CD4-positive, alpha-beta memory T cell (primary cell): ENCODE measurements at regions not wholly inside any gene's neighbourhood (a gene's known extent, or its start where the extent isn't known, plus 50 kb on each side); places are given as distances from the start of the nearest gene placed in this dataset.

ENCODE experiments used
- CTCF ChIA-PET: fragments of 350-600 bp; sonication (Branson Sonifier 250); formaldehyde crosslinking; loops from one replicate; lab custom pipeline; 2021; ENCODE audit warnings: inconsistent platforms; ENCODE audit not compliant: partially characterized antibody; lab: Charles Lee
- POLR2A ChIA-PET: fragments of 350-600 bp; sonication (Branson Sonifier 250); formaldehyde crosslinking; loops from one replicate; lab custom pipeline; 2021; ENCODE audit not compliant: partially characterized antibody; lab: Charles Lee
- DNase-seq, 5 donors: peaks; one replicate each; pipeline versions ENCODE4 v3.0.0 to v3.0.0-alpha.2; 2020 to 2022; ENCODE audit warnings: mixed read lengths in 1 of 5
- H3K27ac ChIP-seq: one replicate; pipeline ENCODE4 v1.7.0; 2013; ENCODE audit warnings: low read depth, low read length
- H3K27me3 ChIP-seq: 2 replicates; pipeline ENCODE4 v1.7.0; 2013; ENCODE audit warnings: mild to moderate bottlenecking, low read length, moderate library complexity; ENCODE audit not compliant: insufficient read depth
- H3K36me3 ChIP-seq: 2 replicates; pipeline ENCODE4 v1.7.0; 2013; ENCODE audit warnings: mild to moderate bottlenecking, low read length, moderate library complexity; ENCODE audit not compliant: insufficient read depth
- H3K4me1 ChIP-seq: 2 replicates; pipeline ENCODE4 v1.7.0; 2013; ENCODE audit warnings: mild to moderate bottlenecking, low read length, moderate library complexity; ENCODE audit not compliant: insufficient read depth
- H3K4me3 ChIP-seq, 2 donors: one replicate each; pipeline ENCODE4 v1.7.0; 2013; ENCODE audit warnings: low read length in 2 of 2, mild to moderate bottlenecking in 1 of 2
- H3K9me3 ChIP-seq, 2 donors: one replicate each; pipeline ENCODE4 v1.7.0; 2013; ENCODE audit warnings: low read length in 2 of 2, control low read depth in 1 of 2; ENCODE audit not compliant: control insufficient read depth in 1 of 2
- H3K27ac Mint-ChIP-seq, 7 donors: one replicate each; pipeline ENCODE4 v1.8.0; 2020 to 2021; ENCODE audit warnings: mixed read lengths in 7 of 7, mild to moderate bottlenecking in 6 of 7, inconsistent platforms in 3 of 7, moderate library complexity in 3 of 7
- H3K27me3 Mint-ChIP-seq, 2 donors: one replicate each; pipeline ENCODE4 v1.8.0; 2020 to 2021; ENCODE audit warnings: mixed read lengths in 2 of 2
- H3K36me3 Mint-ChIP-seq, 2 donors: one replicate each; pipeline ENCODE4 v1.8.0; 2020 to 2021; ENCODE audit warnings: mixed read lengths in 2 of 2, inconsistent platforms in 1 of 2, mild to moderate bottlenecking in 1 of 2
- H3K4me1 Mint-ChIP-seq, 4 donors: one replicate each; pipeline ENCODE4 v1.8.0; 2020 to 2021; ENCODE audit warnings: mixed read lengths in 4 of 4, mild to moderate bottlenecking in 1 of 4
- H3K4me3 Mint-ChIP-seq, 8 donors: one replicate each; pipeline ENCODE4 v1.8.0; 2020 to 2021; ENCODE audit warnings: mixed read lengths in 8 of 8, mild to moderate bottlenecking in 7 of 8, moderate library complexity in 6 of 8, inconsistent platforms in 3 of 8
- H3K9me3 Mint-ChIP-seq, 8 donors: one replicate each; pipeline ENCODE4 v1.8.0; 2020 to 2021; ENCODE audit warnings: mixed read lengths in 8 of 8, mild to moderate bottlenecking in 5 of 8, inconsistent platforms in 3 of 8, moderate library complexity in 1 of 8
- intact Hi-C: fragments of 100-400 bp; cut with micrococcal nuclease; formaldehyde crosslinking; loops from one replicate; pipeline ENCODE4 v1.15.1; 2023

- H3K4me1 ChIP-seq = no peaks in the 10 kb centered on the region
- ChIA-PET POLR2A (no interaction called here), CTCF (no interaction called here)
- H3K9me3 ChIP-seq = no peaks in the 10 kb centered on the region
- H3K4me3 ChIP-seq = no peak overlapping the region
- no peak overlapping the region for H3K27ac ChIP-seq
- no peak overlapping the region for H3K4me3 Mint-ChIP-seq
- no peak for DNase-seq
- H3K36me3 ChIP-seq = no peaks in the 10 kb centered on the region
- no peaks in the 10 kb centered on the region for H3K27me3 Mint-ChIP-seq
- peaks cover 3 to 6% (median 3%) of the 10 kb centered on the region in 8 donors for H3K9me3 Mint-ChIP-seq
- no peaks in the 10 kb centered on the region for H3K27me3 ChIP-seq
- no peaks in the 10 kb centered on the region for H3K36me3 Mint-ChIP-seq
- H3K27ac Mint-ChIP-seq = no peak overlapping the region
- no peaks in the 10 kb centered on the region for H3K4me1 Mint-ChIP-seq
- intact Hi-C loops = no loop called here
Measured at GRCh38 chr1:104064399-104064798, 314.7 kb downstream of the AMY1C start.

- Mint-ChIP-seq H3K4me3 (peak overlapping the region in 1 of 8 donors; percentile 52), H3K9me3 (peaks cover 2 to 11% (median 7%) of the 10 kb centered on the region in 8 donors), H3K27me3 (no peaks in the 10 kb centered on the region), H3K27ac (no peak overlapping the region), H3K4me1 (no peaks in the 10 kb centered on the region), H3K36me3 (no peaks in the 10 kb centered on the region)
- Histone ChIP-seq H3K27me3 (no peaks in the 10 kb centered on the region), H3K9me3 (no peaks in the 10 kb centered on the region), H3K4me3 (no peak overlapping the region), H3K36me3 (no peaks in the 10 kb centered on the region), H3K27ac (no peak overlapping the region), H3K4me1 (no peaks in the 10 kb centered on the region)
- intact Hi-C loops = no loop called here
- ChIA-PET CTCF (no interaction called here), POLR2A (no interaction called here)
- DNase-seq = no peak
Measured at GRCh38 chr1:104072915-104073371, 323.2 kb downstream of the AMY1C start.

GRCh38 chr1:104073463-104073902, 323.8 kb downstream of the AMY1C start:
- Mint-ChIP-seq H3K36me3 (no peaks in the 10 kb centered on the region), H3K27ac (peak overlapping the region in 1 of 7 donors; percentile 44), H3K27me3 (no peaks in the 10 kb centered on the region), H3K4me3 (peak overlapping the region in 2 of 8 donors; percentile 20 to 53), H3K9me3 (peaks cover 0 to 10% (median 7%) of the 10 kb centered on the region in 8 donors), H3K4me1 (no peaks in the 10 kb centered on the region)
- intact Hi-C loops = no loop called here
- no peaks in the 10 kb centered on the region for H3K9me3 ChIP-seq
- H3K27me3 ChIP-seq = no peaks in the 10 kb centered on the region
- ChIA-PET POLR2A (no interaction called here), CTCF (no interaction called here)
- no peak overlapping the region for H3K4me3 ChIP-seq
- peak in 1 of 5 donors; percentile 34 for DNase-seq
- H3K4me1 ChIP-seq = no peaks in the 10 kb centered on the region
- H3K36me3 ChIP-seq = no peaks in the 10 kb centered on the region
- no peak overlapping the region for H3K27ac ChIP-seq

- no peaks in the 10 kb centered on the region for H3K4me1 Mint-ChIP-seq
- POLR2A ChIA-PET = no interaction called here
Measured at GRCh38 chr1:104082221-104082620, 332.5 kb downstream of the AMY1C start.

GRCh38 chr1:104084380-104084779, 334.7 kb downstream of the AMY1C start:
- no peaks in the 10 kb centered on the region for H3K36me3 ChIP-seq
- Mint-ChIP-seq H3K9me3 (peaks cover 0 to 7% (median 2%) of the 10 kb centered on the region in 8 donors), H3K36me3 (no peaks in the 10 kb centered on the region), H3K4me1 (no peaks in the 10 kb centered on the region), H3K27ac (no peak overlapping the region), H3K27me3 (no peaks in the 10 kb centered on the region), H3K4me3 (no peak overlapping the region)
- H3K27ac ChIP-seq = no peak overlapping the region
- no peaks in the 10 kb centered on the region for H3K9me3 ChIP-seq
- POLR2A ChIA-PET = no interaction called here
- CTCF ChIA-PET = no interaction called here
- no peak overlapping the region for H3K4me3 ChIP-seq
- intact Hi-C loops = no loop called here
- no peaks in the 10 kb centered on the region for H3K4me1 ChIP-seq
- DNase-seq = no peak
- no peaks in the 10 kb centered on the region for H3K27me3 ChIP-seq

More at GRCh38 chr1:104082221-104082620, 332.5 kb downstream of the AMY1C start:
- Histone ChIP-seq H3K4me1 (no peaks in the 10 kb centered on the region), H3K27ac (no peak overlapping the region), H3K9me3 (no peaks in the 10 kb centered on the region), H3K36me3 (no peaks in the 10 kb centered on the region), H3K4me3 (no peak overlapping the region), H3K27me3 (no peaks in the 10 kb centered on the region)
- no peaks in the 10 kb centered on the region for H3K27me3 Mint-ChIP-seq
- H3K27ac Mint-ChIP-seq = no peak overlapping the region
- intact Hi-C loops = no loop called here
- no peak overlapping the region for H3K4me3 Mint-ChIP-seq
- no peak for DNase-seq
- CTCF ChIA-PET = no interaction called here
- peaks cover 0 to 7% (median under 1%) of the 10 kb centered on the region in 8 donors for H3K9me3 Mint-ChIP-seq
- H3K36me3 Mint-ChIP-seq = no peaks in the 10 kb centered on the region

GRCh38 chr1:104092698-104093097, 343.0 kb downstream of the AMY1C start:
- Histone ChIP-seq H3K27me3 (no peaks in the 10 kb centered on the region), H3K36me3 (no peaks in the 10 kb centered on the region), H3K4me3 (no peak overlapping the region), H3K27ac (no peak overlapping the region), H3K9me3 (no peaks in the 10 kb centered on the region), H3K4me1 (no peaks in the 10 kb centered on the region)
- Mint-ChIP-seq H3K27me3 (no peaks in the 10 kb centered on the region), H3K27ac (no peak overlapping the region), H3K9me3 (peaks cover 0 to 27% (median 4%) of the 10 kb centered on the region in 8 donors), H3K36me3 (no peaks in the 10 kb centered on the region), H3K4me3 (no peak overlapping the region), H3K4me1 (no peaks in the 10 kb centered on the region)
- ChIA-PET CTCF (no interaction called here), POLR2A (no interaction called here)
- DNase-seq = no peak
- intact Hi-C loops = no loop called here

- Mint-ChIP-seq H3K9me3 (peaks cover 0 to 14% (median 4%) of the 10 kb centered on the region in 8 donors), H3K4me1 (no peaks in the 10 kb centered on the region), H3K36me3 (no peaks in the 10 kb centered on the region), H3K27ac (no peak overlapping the region), H3K4me3 (no peak overlapping the region), H3K27me3 (no peaks in the 10 kb centered on the region)
- H3K9me3 ChIP-seq = no peaks in the 10 kb centered on the region
- no peak for DNase-seq
- no peaks in the 10 kb centered on the region for H3K27me3 ChIP-seq
- H3K36me3 ChIP-seq = no peaks in the 10 kb centered on the region
- CTCF ChIA-PET = no interaction called here
- POLR2A ChIA-PET = no interaction called here
- H3K4me3 ChIP-seq = no peak overlapping the region
- no peaks in the 10 kb centered on the region for H3K4me1 ChIP-seq
- no peak overlapping the region for H3K27ac ChIP-seq
- intact Hi-C loops = no loop called here
Measured at GRCh38 chr1:104098837-104099236, 349.1 kb downstream of the AMY1C start.

- intact Hi-C loops = no loop called here
- CTCF ChIA-PET = no interaction called here
- peaks cover 0 to 10% (median 4%) of the 10 kb centered on the region in 8 donors for H3K9me3 Mint-ChIP-seq
Measured at GRCh38 chr1:104100115-104100514, 350.4 kb downstream of the AMY1C start.

More at GRCh38 chr1:104100115-104100514, 350.4 kb downstream of the AMY1C start:
- POLR2A ChIA-PET = no interaction called here
- H3K27me3 ChIP-seq = no peaks in the 10 kb centered on the region
- H3K36me3 Mint-ChIP-seq = no peaks in the 10 kb centered on the region
- H3K27ac ChIP-seq = no peak overlapping the region
- H3K9me3 ChIP-seq = no peaks in the 10 kb centered on the region
- no peaks in the 10 kb centered on the region for H3K4me1 Mint-ChIP-seq
- no peak overlapping the region for H3K4me3 Mint-ChIP-seq
- no peak overlapping the region for H3K4me3 ChIP-seq
- DNase-seq = no peak
- H3K27ac Mint-ChIP-seq = no peak overlapping the region
- H3K36me3 ChIP-seq = no peaks in the 10 kb centered on the region
- no peaks in the 10 kb centered on the region for H3K4me1 ChIP-seq
- H3K27me3 Mint-ChIP-seq = no peaks in the 10 kb centered on the region
